ENCODE measurements at regions not wholly inside any gene's neighbourhood (a gene's known extent, or its start where the extent isn't known, plus 50 kb on each side); places are given as distances from the start of the nearest gene placed in this dataset.

- no peak for DNase-seq
- intact Hi-C loops (cut with DNase I) = no loop called here
- H3K4me1 ChIP-seq (ENCODE audit: insufficient read depth) = no peaks in the 10 kb centered on the region
- TF ChIP-seq EP300 (IDR thresholded peaks at IDR 0.05) (no peak), POLR2A (IDR thresholded peaks at IDR 0.05) (no peak), CTCF (IDR thresholded peaks at IDR 0.05) (no peak)
- H3K36me3 ChIP-seq = no peaks in the 10 kb centered on the region
- no peak overlapping the region for H3K27ac ChIP-seq
- H3K27me3 ChIP-seq = no peaks in the 10 kb centered on the region
- H3K4me3 ChIP-seq = no peak overlapping the region
- H3K9me3 ChIP-seq = no peaks in the 10 kb centered on the region
- WGBS, 3 donors = 52 to 72% (median 69%) methylated on average over 5 of the region's 5 CpGs
Observed at GRCh38 chr13:40391788-40392187, 274.7 kb downstream of the FOXO1 start.

GRCh38 chr13:40394304-40394985 lies 272.0 kb downstream of the FOXO1 start:
- 89 to 95% (median 92%) methylated on average over 5 of the region's 5 CpGs for WGBS, 3 donors
- TF ChIP-seq EP300 (IDR thresholded peaks at IDR 0.05) = no peak
- TF ChIP-seq POLR2A (IDR thresholded peaks at IDR 0.05) = no peak
- no peak for TF ChIP-seq CTCF (IDR thresholded peaks at IDR 0.05)
- no peak overlapping the region for H3K27ac ChIP-seq
- no peaks in the 10 kb centered on the region for H3K27me3 ChIP-seq
- DNase-seq = no peak
- intact Hi-C loops (cut with DNase I) = no loop called here
- no peaks in the 10 kb centered on the region for H3K4me1 ChIP-seq (ENCODE audit: insufficient read depth)
- H3K36me3 ChIP-seq = no peaks in the 10 kb centered on the region
- H3K9me3 ChIP-seq = no peaks in the 10 kb centered on the region
- no peak overlapping the region for H3K4me3 ChIP-seq

GRCh38 chr13:40398065-40398464 lies 268.4 kb downstream of the FOXO1 start:
- TF ChIP-seq CTCF (IDR thresholded peaks at IDR 0.05) (no peak), POLR2A (IDR thresholded peaks at IDR 0.05) (no peak), EP300 (IDR thresholded peaks at IDR 0.05) (no peak)
- 92 to 98% (median 93%) methylated on average over 2 of the region's 2 CpGs for WGBS, 3 donors

GRCh38 chr13:40399756-40400155 lies 266.7 kb downstream of the FOXO1 start:
- intact Hi-C loops (cut with DNase I) = loop anchor here in 3 of 4 donors (5.0 to 10.0 kb wide), 3 partner anchors 165 to 332 kb away; partner anchors contain the start of gene FOXO1 (in 2 of the 3)

More at GRCh38 chr13:40398065-40398464, 268.4 kb downstream of the FOXO1 start:
- no peak for DNase-seq
- Histone ChIP-seq H3K36me3 (no peaks in the 10 kb centered on the region), H3K4me3 (no peak overlapping the region), H3K4me1 (ENCODE audit: insufficient read depth) (peaks cover 6% of the 10 kb centered on the region), H3K27me3 (no peaks in the 10 kb centered on the region), H3K9me3 (no peaks in the 10 kb centered on the region), H3K27ac (no peak overlapping the region)
- intact Hi-C loops (cut with DNase I) = no loop called here

More at GRCh38 chr13:40399756-40400155, 266.7 kb downstream of the FOXO1 start:
- no peak overlapping the region for H3K27ac ChIP-seq
- DNase-seq = no peak
- peaks cover 13% of the 10 kb centered on the region for H3K4me1 ChIP-seq (ENCODE audit: insufficient read depth)
- H3K4me3 ChIP-seq = no peak overlapping the region
- no peaks in the 10 kb centered on the region for H3K36me3 ChIP-seq
- TF ChIP-seq EP300 (IDR thresholded peaks at IDR 0.05) (no peak), POLR2A (IDR thresholded peaks at IDR 0.05) (no peak), CTCF (IDR thresholded peaks at IDR 0.05) (no peak)
- no peaks in the 10 kb centered on the region for H3K27me3 ChIP-seq
- H3K9me3 ChIP-seq = no peaks in the 10 kb centered on the region
- WGBS, 3 donors = 92 to 96% (median 93%) methylated on average over 3 of the region's 3 CpGs
